GM21529 (cell line): ENCODE measurements at regions not wholly inside any gene's neighbourhood (a gene's known extent, or its start where the extent isn't known, plus 50 kb on each side); places are given as distances from the start of the nearest gene placed in this dataset.
"Not testable (repeated sequence)": the region's sequence is repeated elsewhere in the genome, so short reads cannot be mapped to it uniquely, and the experiment has no call there.

Experiments used
- ATAC-seq: cut with Tn5 transposase; IDR thresholded peaks from one replicate; pipeline ENCODE4 v1.9.1; 2021; ENCODE audit not compliant: unreplicated experiment

- no peak for ATAC-seq
These were observed 1404.4 kb downstream of the HACE1 start for GRCh38 chr6:103455275-103455674.

- ATAC-seq: no peak
These were observed 1450.2 kb downstream of the HACE1 start for GRCh38 chr6:103409475-103409874.

GRCh38 chr6:103405321-103405720, 1454.4 kb downstream of the HACE1 start:
- no peak for ATAC-seq

- ATAC-seq: no peak
These were observed 1454.9 kb downstream of the HACE1 start for GRCh38 chr6:103404799-103405198.

GRCh38 chr6:103396768-103397167, 1463.0 kb downstream of the HACE1 start:
- ATAC-seq: no peak

- no peak for ATAC-seq
These were observed 1480.4 kb downstream of the HACE1 start for GRCh38 chr6:103379272-103379671.

- ATAC-seq: no peak
These were observed 1492.5 kb downstream of the HACE1 start for GRCh38 chr6:103367212-103367611.

- no peak for ATAC-seq
These were observed 1503.2 kb downstream of the HACE1 start for GRCh38 chr6:103356531-103356930.

GRCh38 chr6:103344554-103345163, 1515.1 kb downstream of the HACE1 start:
- ATAC-seq: no peak

- ATAC-seq: no peak
These were observed 1524.3 kb downstream of the HACE1 start for GRCh38 chr6:103335412-103335811.

GRCh38 chr6:103326760-103327757, 1532.7 kb downstream of the HACE1 start:
- no peak for ATAC-seq

GRCh38 chr6:103313432-103313831, 1546.3 kb downstream of the HACE1 start:
- no peak for ATAC-seq

GRCh38 chr6:103294376-103294775, 1565.3 kb downstream of the HACE1 start:
- ATAC-seq: not testable (repeated sequence)

- ATAC-seq: no peak
These were observed 1574.9 kb downstream of the HACE1 start for GRCh38 chr6:103284835-103285234.

- no peak for ATAC-seq
These were observed 1579.3 kb downstream of the HACE1 start for GRCh38 chr6:103280417-103280816.

- ATAC-seq: no peak
These were observed 1581.8 kb downstream of the HACE1 start for GRCh38 chr6:103277936-103278335.

- ATAC-seq: no peak
These were observed 1586.7 kb downstream of the HACE1 start for GRCh38 chr6:103273048-103273447.

GRCh38 chr6:103269581-103269980, 1590.1 kb downstream of the HACE1 start:
- no peak for ATAC-seq

- ATAC-seq: no peak
These were observed 1591.4 kb downstream of the HACE1 start for GRCh38 chr6:103268335-103268734.

GRCh38 chr6:103264020-103264419, 1595.7 kb downstream of the HACE1 start:
- ATAC-seq: no peak

GRCh38 chr6:103255132-103255531, 1604.6 kb downstream of the HACE1 start:
- no peak for ATAC-seq

GRCh38 chr6:103236923-103237322, 1622.8 kb downstream of the HACE1 start:
- no peak for ATAC-seq
